ENCODE measurements at regions not wholly inside any gene's neighbourhood (a gene's known extent, or its start where the extent isn't known, plus 50 kb on each side); places are given as distances from the start of the nearest gene placed in this dataset.

DNA sequence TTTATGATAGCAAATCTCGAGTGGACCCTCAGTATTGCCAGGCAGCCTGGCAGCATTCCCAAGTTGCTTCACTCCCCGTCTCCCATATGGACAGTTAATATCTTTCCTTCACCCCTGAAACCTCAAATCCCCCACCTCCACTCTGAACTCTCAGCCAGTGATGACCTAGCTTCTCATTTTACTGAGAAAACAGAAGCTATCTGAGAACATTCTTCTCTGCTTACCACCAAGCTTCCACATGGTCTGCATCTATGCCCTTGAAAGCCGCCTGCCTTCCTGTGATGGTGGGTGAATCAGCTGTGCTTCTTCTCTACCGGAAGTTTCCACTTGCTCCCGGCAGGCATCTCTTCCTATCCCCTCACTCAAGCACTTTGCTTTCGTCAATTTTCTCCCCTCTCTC lies 529.2 kb downstream of the EPHA4 start:
- no peak for DNase-seq

DNA sequence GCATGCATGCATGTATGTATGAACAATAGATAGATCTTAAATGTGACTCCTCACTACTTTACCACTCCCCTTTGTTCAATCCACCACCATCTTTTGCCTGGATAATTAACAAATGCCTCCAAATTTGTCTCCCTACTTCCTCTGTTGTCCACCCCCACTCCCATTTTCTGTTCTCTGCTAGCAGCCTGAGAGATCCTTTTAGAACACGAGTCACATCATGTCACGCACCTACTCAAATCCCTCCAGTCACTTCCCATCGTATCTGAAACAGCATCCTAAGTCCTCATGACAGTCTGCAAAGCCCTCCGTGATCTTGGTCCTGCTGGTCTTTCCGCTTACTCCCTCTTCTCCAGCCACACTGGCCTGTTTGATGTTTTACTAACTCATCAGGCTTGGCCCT lies 527.3 kb downstream of the EPHA4 start:
- no peak for DNase-seq

DNA sequence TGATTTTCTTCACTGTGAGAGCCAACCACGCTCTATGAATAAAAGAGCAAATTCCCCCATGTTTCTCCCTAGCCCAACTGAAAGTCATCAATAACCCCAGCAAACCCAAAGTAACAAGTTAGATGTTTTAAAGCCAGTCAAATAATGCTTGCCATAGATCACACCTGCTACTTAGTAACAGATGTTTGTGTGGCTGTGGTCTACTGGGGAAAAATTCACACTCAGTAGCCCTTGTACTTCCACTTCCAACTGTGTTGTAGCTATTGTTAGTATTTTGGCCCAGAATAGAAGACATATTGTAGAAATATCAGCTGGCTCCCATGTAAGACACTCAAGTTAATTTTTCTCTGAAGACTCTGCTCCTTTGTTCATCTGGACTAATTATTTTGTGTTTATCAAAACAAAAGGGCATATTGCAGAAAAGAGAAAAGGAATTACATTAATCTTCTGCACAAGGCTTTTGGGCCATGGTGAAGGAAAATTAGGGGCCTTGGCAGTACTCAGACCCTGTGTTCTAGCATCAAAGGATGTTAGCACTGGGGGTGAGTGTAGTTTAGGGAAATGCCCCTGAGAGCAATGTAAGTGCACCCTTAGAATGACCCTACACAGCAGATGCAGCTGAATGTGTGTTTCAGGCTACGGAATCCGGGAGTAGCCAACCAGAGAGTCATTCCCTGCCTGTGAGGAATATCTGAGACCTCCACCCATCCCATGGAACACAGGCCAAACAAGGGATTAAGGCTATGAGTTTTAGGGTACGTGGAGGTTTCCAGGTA lies 521.9 kb downstream of the EPHA4 start:
- DNase-seq: no peak

GRCh38 chr2:221051162-221051561 lies 520.9 kb downstream of the EPHA4 start:
- no peak for DNase-seq

- no peak for DNase-seq
Measured at GRCh38 chr2:221060376-221060775, 511.7 kb downstream of the EPHA4 start.

DNA sequence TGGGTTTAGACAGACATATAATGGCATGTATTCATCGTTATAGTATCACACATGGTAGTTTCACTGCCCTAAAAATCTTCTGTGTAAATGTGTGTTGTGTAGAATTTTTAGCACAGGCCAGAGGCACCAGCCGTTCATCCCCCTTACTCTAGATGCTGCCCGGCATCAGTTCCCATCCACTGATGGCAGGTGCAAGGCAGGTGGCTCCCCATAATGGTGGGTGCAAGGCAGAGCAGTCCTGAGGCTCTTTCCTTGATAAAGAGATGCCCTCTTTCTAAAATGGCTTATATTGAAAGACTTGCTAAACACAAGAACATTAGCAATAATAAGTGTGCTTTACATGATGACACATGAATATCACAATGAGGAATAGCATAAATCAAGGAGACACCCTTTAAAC lies 508.5 kb downstream of the EPHA4 start:
- DNase-seq: no peak

GRCh38 chr2:221064058-221064854 lies 507.8 kb downstream of the EPHA4 start:
- no peak for DNase-seq

- DNase-seq: no peak
Measured at GRCh38 chr2:221064880-221065279, 507.2 kb downstream of the EPHA4 start.

GRCh38 chr2:221068123-221068522 lies 504.0 kb downstream of the EPHA4 start:
- no peak for DNase-seq

- DNase-seq: no peak
Measured at GRCh38 chr2:221070106-221070505, 502.0 kb downstream of the EPHA4 start.

DNA sequence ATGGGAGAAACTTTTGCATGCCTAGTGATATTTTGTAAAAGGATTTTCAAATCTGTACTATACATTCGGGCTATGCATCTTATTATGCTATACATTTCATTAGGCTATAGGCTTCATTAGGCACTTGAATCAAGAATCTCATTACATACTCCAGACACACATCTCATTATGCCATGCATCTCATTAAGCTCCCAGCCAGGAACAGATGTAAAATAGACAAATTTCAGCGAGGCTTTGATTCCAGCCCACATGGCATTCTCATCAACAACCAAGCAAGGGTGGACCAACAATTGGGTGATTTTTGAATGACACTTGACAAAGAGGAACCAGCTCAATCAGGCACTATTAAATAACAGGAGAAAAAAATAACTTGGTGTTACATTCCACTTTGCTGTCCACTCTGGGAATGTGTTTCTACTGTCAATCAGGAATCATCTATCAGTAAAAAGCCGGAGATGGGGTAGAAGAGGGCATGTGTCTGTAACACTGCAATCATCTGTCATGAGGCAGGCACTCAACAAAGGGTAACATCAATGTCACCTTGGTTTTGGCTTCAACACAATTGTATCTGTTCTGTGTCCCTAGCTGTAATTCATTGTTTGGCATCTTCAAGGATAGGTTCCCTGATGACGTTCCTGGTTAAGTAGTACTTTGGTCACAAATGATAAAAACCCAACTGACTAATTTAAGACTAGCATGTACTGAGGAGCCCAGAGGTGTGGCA lies 498.6 kb downstream of the EPHA4 start:
- DNase-seq: no peak

DNA sequence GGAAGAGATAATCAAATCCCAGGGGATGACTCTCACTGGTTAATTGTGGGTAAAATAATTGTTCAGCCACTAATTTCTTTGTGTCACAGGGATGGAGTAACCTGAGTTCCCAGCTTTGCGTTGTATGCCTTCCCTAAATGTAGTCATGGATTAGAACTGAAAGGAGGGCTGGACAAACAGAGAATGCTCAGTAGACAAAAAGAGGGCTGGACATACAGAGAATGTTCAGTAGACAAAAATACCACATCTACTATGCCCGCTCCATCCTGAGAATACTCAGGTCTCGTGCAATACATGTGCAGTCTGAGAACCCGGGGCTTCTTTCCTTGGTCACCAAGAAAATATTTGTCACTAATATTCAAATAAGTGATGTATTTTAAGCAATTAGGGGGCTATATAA lies 497.9 kb downstream of the EPHA4 start:
- DNase-seq: no peak

DNA sequence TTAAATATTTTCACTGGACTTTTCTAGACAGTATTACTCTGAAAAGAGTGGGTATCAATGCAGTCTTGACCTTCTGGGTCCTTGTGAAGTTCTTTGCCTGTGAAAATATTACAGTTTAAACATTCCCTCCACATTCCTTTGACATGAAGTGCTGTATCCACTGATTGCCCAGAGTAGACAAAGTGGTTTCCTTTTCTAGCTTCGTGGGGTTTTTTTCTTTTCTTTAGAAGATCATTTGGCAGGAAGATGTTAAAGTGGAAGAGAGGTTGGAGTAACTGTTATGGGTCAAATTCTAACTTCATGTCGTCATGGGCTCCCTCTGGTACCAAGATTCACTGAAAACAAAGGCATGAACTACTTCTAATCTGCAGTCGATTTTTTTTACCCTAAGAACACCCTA lies 496.9 kb downstream of the EPHA4 start:
- DNase-seq: no peak

GRCh38 chr2:221077251-221077650 lies 494.9 kb downstream of the EPHA4 start:
- no peak for DNase-seq

GRCh38 chr2:221077799-221078198 lies 494.3 kb downstream of the EPHA4 start:
- no peak for DNase-seq

DNA sequence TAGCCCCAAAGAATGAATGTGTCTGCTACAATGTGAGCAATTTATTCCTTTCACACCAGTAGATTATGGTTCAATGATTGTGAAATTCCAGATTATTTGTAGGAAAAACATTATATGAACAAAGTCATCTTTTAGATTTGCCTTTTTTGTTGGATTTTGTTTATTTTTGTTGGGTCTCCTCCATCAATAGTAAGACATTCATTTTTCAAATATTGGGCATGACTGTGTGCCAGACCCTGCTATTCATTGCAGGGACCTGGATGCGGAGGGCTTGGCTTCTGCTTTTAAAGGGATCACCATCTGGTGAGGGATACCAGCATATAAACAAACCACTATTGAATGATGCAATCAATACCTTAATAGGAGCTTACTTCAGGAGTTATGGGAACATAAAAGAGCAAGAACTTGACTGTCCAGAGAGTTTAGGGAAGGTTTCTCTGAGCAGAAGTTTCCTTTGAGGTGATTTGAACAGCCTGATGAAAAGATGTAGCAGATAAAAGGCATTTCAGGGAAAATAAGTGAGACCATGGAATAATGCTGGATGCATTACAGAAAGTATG lies 486.7 kb downstream of the EPHA4 start:
- peak; percentile 8 for DNase-seq

- DNase-seq: no peak
Measured at GRCh38 chr2:221085936-221086335, 486.2 kb downstream of the EPHA4 start.

DNA sequence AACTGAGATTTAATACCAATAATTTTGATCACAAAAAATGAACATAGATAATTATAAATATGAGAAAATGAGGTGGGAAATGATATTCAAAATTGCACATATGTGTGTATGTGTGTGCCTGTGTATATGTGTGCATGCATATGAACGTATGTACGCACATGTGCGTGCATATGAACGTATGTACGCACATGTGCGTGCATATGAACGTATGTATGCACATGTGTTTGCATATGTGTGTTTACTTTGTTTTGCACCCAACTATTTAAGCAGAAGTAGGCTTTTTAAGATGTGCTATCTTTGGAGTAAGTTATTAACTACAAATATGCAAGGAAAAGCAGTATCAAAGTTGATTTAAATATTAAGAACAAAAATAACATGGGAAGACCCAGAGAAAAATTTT lies 484.3 kb downstream of the EPHA4 start:
- no peak for DNase-seq

- DNase-seq: no peak
Measured at GRCh38 chr2:221088506-221088905, 483.6 kb downstream of the EPHA4 start.

DNA sequence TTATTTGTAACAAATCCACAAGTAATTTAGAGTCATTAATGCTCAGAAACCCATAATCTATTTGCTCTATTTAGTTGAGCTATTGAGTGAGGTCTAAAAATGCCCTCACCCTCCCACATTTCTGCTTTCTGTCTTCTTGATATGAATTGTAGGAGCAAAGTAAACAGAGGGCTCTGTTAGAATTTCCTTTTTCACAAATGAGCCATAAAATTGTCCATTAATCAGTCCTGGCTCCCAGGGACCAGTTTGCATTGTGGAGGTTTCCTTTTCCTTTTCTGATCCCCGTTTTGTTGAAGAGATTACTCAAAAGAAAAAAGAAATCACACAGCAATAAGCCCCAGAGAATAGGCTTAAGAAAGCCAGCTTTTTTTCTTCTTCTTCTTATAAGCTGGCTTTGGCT lies 476.7 kb downstream of the EPHA4 start:
- peak; percentile 25 for DNase-seq

- no peak for DNase-seq
Measured at GRCh38 chr2:221096706-221097567, 475.2 kb downstream of the EPHA4 start.

DNA sequence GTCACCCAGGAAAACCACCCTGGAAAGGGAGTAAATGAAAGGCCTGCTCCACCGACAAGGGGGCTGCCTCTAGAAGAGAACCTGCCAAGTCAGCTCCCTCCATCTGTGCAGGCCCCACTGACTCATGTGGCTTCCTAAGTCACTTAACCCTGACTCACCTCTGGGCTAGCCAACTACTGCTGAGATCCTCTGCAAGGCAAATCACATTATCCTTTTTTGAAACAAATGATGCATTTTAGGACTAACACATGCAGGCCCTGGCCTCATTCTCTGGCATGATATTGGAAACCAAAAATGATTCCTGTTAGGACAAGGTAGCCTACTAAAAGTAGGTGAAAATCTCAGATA lies 474.6 kb downstream of the EPHA4 start:
- no peak for DNase-seq

DNA sequence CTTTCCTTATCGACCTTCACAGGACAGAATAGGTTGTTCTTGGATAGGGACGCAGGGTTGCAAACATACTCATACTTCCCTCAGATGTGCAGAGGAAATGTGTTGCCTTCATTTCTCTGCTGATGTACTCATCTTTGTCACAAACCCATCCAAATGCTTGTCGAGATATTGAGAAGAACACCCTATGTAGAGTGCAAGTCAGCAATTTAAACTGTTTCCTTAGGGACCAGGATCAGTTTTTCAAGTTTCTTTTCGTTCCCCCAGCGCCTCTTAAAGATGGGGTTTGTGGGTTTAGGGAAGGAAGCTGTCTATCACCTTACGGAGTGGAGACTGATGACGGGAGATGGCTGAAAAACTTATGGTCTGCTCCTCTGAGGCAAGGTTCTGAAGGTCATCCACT lies 474.2 kb downstream of the EPHA4 start:
- no peak for DNase-seq
